Effector memory CD4-positive, alpha-beta T cell (primary cell): ENCODE measurements at regions not wholly inside any gene's neighbourhood (a gene's known extent, or its start where the extent isn't known, plus 50 kb on each side); places are given as distances from the start of the nearest gene placed in this dataset.
"Not testable (repeated sequence)": the region's sequence is repeated elsewhere in the genome, so short reads cannot be mapped to it uniquely, and the experiment has no call there.

ENCODE experiments used
- DNase-seq, 3 donors: peaks; one replicate each; pipeline ENCODE4 v3.0.0-alpha.2; 2020
- H3K27ac ChIP-seq: 2 replicates; pipeline ENCODE4 v1.7.0; 2013; ENCODE audit warnings: mild to moderate bottlenecking, low read length, moderate library complexity; ENCODE audit not compliant: insufficient read depth, poor library complexity, severe bottlenecking
- H3K27me3 ChIP-seq: replicated peaks from 2 replicates; pipeline ENCODE4 v1.7.0; 2013; ENCODE audit warnings: mild to moderate bottlenecking, low read length; ENCODE audit not compliant: insufficient read depth, control insufficient read depth, poor library complexity, severe bottlenecking
- H3K36me3 ChIP-seq: 2 replicates; pipeline ENCODE4 v1.7.0; 2013; ENCODE audit warnings: mild to moderate bottlenecking, low read length, moderate library complexity; ENCODE audit not compliant: control insufficient read depth, insufficient read depth
- H3K4me1 ChIP-seq: 2 replicates; pipeline ENCODE4 v1.7.0; 2013; ENCODE audit warnings: low read length, mild to moderate bottlenecking; ENCODE audit not compliant: control insufficient read depth, insufficient read depth, poor library complexity, severe bottlenecking
- H3K4me3 ChIP-seq: 2 replicates; pipeline ENCODE4 v1.7.0; 2013; ENCODE audit warnings: low read length, low read depth, mild to moderate bottlenecking; ENCODE audit not compliant: insufficient read depth, poor library complexity, severe bottlenecking
- H3K9me3 ChIP-seq: 2 replicates; pipeline ENCODE4 v1.7.0; 2013; ENCODE audit warnings: mild to moderate bottlenecking, low read length, moderate library complexity; ENCODE audit not compliant: control insufficient read depth

DNA sequence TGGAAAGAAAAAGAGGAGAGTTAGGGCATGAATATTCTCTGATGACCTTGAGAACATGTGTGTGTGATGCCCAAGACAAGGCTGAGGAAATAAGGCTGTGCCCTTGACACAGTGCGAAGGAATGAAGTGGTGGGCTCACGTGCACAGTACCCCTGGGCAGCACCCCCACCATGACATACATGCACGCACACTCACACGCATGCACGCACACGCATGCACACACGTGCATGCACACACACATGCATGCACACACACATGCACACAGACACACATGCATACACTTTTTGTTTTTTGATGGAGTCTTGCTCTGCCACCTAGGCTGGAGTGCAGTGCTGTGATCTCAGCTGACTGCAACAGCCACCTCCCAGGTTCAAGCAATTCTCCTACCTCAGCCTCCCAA is 118.1 kb downstream of the GATA3 start:
- Histone ChIP-seq H3K36me3 (no peaks in the 10 kb centered on the region), H3K4me1 (no peaks in the 10 kb centered on the region), H3K4me3 (no peak overlapping the region), H3K27me3 (no peaks in the 10 kb centered on the region), H3K27ac (no peak overlapping the region), H3K9me3 (no peaks in the 10 kb centered on the region)
- no peak for DNase-seq

DNA sequence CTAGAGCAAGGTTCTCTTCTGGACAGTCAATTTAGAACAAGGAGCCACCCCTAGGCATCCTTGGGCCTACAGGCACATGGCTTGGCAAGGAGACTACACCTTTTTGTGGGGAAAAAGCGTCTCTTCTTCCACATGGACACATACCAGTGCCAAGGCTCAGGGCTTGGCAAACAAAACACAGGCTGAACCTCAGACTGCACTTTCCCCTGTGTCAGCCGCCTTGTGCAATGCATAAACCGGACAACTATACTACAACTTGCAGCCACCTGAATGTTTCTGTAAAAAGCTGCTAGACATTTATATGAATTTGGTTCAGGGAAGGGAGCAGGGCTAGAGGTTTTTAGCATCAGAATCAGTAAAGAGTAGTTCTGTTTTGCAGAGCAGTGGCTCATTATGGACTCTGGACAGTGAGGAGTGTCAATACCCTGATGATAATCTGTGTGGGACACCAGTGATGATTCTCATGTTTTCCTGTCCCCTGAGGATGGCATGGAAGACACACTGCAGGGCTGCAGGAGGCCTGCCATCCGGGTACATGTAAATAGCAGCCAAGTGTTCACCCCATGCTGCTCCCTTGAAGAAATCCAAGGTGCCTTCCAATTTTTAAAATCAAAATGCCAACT is 118.9 kb downstream of the GATA3 start:
- Histone ChIP-seq H3K4me1 (no peaks in the 10 kb centered on the region), H3K27me3 (no peaks in the 10 kb centered on the region), H3K36me3 (no peaks in the 10 kb centered on the region), H3K27ac (no peak overlapping the region), H3K9me3 (no peaks in the 10 kb centered on the region), H3K4me3 (no peak overlapping the region)
- DNase-seq = no peak

- Histone ChIP-seq H3K27ac (no peak overlapping the region), H3K36me3 (no peaks in the 10 kb centered on the region), H3K9me3 (no peaks in the 10 kb centered on the region), H3K27me3 (no peaks in the 10 kb centered on the region), H3K4me1 (no peaks in the 10 kb centered on the region), H3K4me3 (no peak overlapping the region)
- DNase-seq = no peak
Measured at GRCh38 chr10:8173866-8174243, 119.4 kb downstream of the GATA3 start.

- Histone ChIP-seq H3K27ac (no peak overlapping the region), H3K36me3 (no peaks in the 10 kb centered on the region), H3K4me3 (no peak overlapping the region), H3K27me3 (no peaks in the 10 kb centered on the region), H3K4me1 (no peaks in the 10 kb centered on the region), H3K9me3 (no peaks in the 10 kb centered on the region)
- DNase-seq = no peak
Measured at GRCh38 chr10:8174762-8175161, 120.3 kb downstream of the GATA3 start.

DNA sequence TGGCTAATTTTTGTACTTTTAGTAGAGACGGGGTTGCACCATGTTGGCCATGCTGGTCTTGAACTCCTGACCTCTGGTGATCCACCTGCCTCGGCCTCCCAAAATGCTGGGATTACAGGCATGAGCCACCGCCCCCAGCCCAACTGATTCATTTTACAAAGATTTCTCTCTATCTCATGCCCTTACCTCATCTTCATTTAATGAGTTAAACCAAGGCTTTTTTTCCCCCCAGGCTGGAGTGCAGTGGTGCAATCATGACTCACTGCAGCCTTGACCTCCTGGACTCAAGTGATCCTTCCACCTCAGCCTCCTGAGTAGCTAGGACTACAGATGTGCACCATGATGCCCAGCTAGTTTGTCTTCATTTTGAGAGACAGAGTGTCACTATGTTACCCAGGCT is 123.0 kb downstream of the GATA3 start:
- not testable (repeated sequence) for H3K36me3 ChIP-seq, H3K9me3 ChIP-seq, H3K27ac ChIP-seq, DNase-seq, H3K4me1 ChIP-seq, H3K4me3 ChIP-seq, H3K27me3 ChIP-seq

GRCh38 chr10:8179773-8180172 is 125.3 kb downstream of the GATA3 start:
- not testable (repeated sequence) for H3K9me3 ChIP-seq

DNA sequence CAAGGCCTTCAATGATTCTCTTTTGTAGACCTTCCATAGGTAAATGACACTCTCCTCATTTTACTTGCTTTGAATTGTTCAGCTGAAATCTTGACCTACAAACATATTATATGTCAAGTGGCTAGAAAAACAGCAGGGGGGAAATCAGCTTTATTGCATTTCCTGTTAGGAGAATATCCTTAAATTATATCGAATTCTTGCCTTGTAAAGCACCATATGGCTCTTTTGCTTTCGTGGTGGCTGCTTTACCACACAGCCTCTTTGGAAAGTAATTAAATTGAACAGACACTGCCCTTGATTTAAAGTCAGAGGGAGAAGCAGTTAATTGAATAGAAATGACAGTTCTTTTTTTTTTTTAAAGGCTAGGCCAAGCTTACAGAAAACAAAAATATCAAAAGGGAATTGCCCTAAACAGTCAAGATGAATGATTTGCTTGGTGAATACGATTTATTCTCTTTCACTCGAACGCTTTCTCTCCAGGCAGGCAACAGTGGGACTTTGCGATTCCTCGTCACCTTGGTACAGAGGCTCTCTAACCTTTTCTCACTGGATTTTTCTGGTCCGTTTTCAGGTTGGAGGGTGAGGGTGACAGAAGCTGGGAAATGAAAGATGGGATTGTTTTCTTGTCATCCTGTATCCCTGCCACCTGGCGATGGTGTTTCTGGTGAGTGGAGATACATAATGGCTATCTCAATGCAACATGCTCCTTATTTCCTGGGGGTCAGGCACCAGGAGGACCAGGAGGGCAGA is 126.0 kb downstream of the GATA3 start:
- Histone ChIP-seq H3K36me3 (no peaks in the 10 kb centered on the region), H3K27ac (no peak overlapping the region), H3K4me1 (peaks cover 19% of the 10 kb centered on the region), H3K4me3 (no peak overlapping the region), H3K9me3 (no peaks in the 10 kb centered on the region), H3K27me3 (no peaks in the 10 kb centered on the region)
- DNase-seq = no peak

More at GRCh38 chr10:8179773-8180172, 125.3 kb downstream of the GATA3 start:
- not testable (repeated sequence) for H3K27ac ChIP-seq, DNase-seq, H3K27me3 ChIP-seq, H3K4me3 ChIP-seq, H3K36me3 ChIP-seq
- peaks cover 19% of the 10 kb centered on the region for H3K4me1 ChIP-seq

DNA sequence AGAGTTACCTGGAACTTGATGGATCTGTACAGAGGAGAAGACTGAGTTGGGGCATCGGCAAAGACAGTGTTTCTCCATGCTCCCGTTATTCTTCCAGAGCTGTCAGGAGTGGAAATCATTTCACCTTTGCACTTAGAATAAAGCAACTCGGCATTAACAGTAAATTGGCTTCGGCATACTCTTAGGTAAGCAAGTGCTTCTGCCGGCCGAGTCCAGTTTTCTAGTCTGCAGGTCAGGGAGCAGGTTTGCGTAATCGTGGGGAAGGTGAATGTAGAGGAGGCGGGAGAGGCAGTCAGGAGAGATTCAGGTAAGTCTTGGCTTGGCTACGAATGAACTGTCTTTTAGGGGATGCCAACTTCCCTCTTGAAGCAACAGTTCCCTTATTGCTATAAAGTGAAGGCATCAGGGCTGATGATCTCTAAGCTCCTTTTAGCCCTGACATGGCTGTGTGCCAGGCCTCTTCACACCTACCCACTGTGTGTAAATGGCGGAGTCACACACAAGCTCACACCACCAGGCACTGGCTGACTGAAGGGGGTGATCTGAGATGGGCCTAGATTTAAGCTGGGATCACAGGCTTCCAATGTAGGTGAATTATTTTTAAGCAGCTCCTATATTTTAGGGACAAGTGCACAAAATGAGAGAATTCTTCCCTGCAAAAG is 127.1 kb downstream of the GATA3 start:
- Histone ChIP-seq H3K27ac (no peak overlapping the region), H3K4me3 (no peak overlapping the region), H3K4me1 (peaks cover 19% of the 10 kb centered on the region), H3K36me3 (no peaks in the 10 kb centered on the region), H3K9me3 (no peaks in the 10 kb centered on the region), H3K27me3 (no peaks in the 10 kb centered on the region)
- no peak for DNase-seq

DNA sequence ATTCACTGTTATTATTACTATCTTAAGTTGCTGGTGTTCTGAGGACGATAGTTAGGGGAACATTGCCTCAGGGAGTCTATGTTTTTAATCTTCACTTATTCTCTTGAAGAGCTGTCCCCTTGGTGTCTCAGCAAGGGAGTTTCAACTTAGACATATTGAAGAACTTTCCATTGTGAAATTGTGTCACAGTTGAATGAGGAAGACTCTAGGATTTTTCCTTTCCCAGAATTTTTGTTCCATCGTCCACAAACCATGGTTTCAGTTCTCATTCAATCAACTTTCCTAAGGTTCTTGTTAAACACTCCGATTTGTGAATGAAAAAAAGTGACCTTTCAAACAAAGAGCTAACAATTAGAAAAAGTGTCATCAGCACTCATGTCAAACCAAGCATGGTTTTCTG is 128.3 kb downstream of the GATA3 start:
- no peak for DNase-seq
- Histone ChIP-seq H3K4me1 (peaks cover 19% of the 10 kb centered on the region), H3K27ac (peak overlapping the region; percentile 73), H3K36me3 (no peaks in the 10 kb centered on the region), H3K9me3 (no peaks in the 10 kb centered on the region), H3K27me3 (no peaks in the 10 kb centered on the region), H3K4me3 (no peak overlapping the region)

- Histone ChIP-seq H3K4me3 (no peak overlapping the region), H3K27ac (peak overlapping the region; percentile 73)
Measured at GRCh38 chr10:8183241-8183704, 128.8 kb downstream of the GATA3 start.

More at GRCh38 chr10:8183241-8183704, 128.8 kb downstream of the GATA3 start:
- Histone ChIP-seq H3K9me3 (no peaks in the 10 kb centered on the region), H3K27me3 (no peaks in the 10 kb centered on the region), H3K36me3 (no peaks in the 10 kb centered on the region), H3K4me1 (peaks cover 19% of the 10 kb centered on the region)
- peak; percentile 44 to 59 (median 46) for DNase-seq
